Endothelial cell of umbilical vein (primary cell): ENCODE measurements at regions not wholly inside any gene's neighbourhood (a gene's known extent, or its start where the extent isn't known, plus 50 kb on each side); places are given as distances from the start of the nearest gene placed in this dataset.

ENCODE experiments used
- CTCF ChIP-seq, 2 donors: IDR thresholded peaks; 1 replicate in 1 of 2; 2 replicates in 1 of 2; pipeline ENCODE4 v1.5.1; 2011; ENCODE audit warnings: low read length in 2 of 2, mild to moderate bottlenecking in 2 of 2, moderate library complexity in 2 of 2, control low read depth in 1 of 2, inconsistent platforms in 1 of 2, low read depth in 1 of 2; ENCODE audit not compliant: insufficient read depth in 1 of 2; ENCODE audit errors: extremely low read depth in 1 of 2
- EZH2 ChIP-seq: IDR thresholded peaks from 2 replicates; pipeline ENCODE4 v1.6.1; 2012; ENCODE audit warnings: borderline replicate concordance, low read depth, mild to moderate bottlenecking, moderate library complexity, low read length, inconsistent platforms; ENCODE audit not compliant: severe bottlenecking
- JUN ChIP-seq: IDR thresholded peaks from 2 replicates; pipeline ENCODE4 v1.6.1; 2011; ENCODE audit warnings: borderline replicate concordance, low read depth; ENCODE audit not compliant: insufficient read length, insufficient read depth
- MYC ChIP-seq: IDR thresholded peaks from one replicate; pipeline ENCODE4 v1.6.1; 2011; ENCODE audit warnings: mild to moderate bottlenecking, low read depth, low read length
- POLR2A ChIP-seq: IDR thresholded peaks from 2 replicates; pipeline ENCODE4 v1.6.1; 2012; ENCODE audit warnings: low read depth, mild to moderate bottlenecking, control low read depth, low read length
- POLR2AphosphoS5 ChIP-seq: IDR thresholded peaks from 2 replicates; pipeline ENCODE4 v1.6.1; 2012; ENCODE audit warnings: low read depth, mild to moderate bottlenecking, control low read depth, low read length, moderate library complexity; ENCODE audit not compliant: insufficient read depth

DNA sequence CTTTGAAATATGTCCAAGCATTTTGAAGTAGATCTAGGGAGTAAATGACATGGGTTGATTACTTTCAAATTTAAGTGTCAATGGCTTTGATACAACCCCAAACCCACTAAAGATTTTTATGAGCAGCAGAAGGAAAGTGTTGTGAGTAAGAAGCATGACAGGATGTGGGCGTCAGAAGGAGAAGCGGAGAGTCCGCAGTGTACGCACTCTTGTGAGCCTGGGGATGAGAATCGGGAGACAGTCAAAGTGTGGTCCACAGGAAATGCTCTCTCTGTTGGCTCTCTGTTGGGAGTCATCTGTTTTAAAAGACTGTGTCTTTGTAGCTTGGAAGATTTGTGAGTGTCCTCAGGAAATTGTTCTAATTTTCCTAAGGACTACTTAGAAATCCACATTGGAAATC lies 629.8 kb upstream of the ADARB2 start:
- TF ChIP-seq EZH2 (no peak), CTCF (IDR thresholded peaks at IDR 0.05; ENCODE audit: extremely low read depth in 1 of 2, insufficient read depth in 1 of 2, low read depth in 1 of 2, low read length in 2 of 2) (no peak), POLR2A (no peak), POLR2AphosphoS5 (no peak), JUN (no peak), MYC (no peak)
